NCI-H82 treated with DMSO at 0.1 percent for 48 hours (cell line): ENCODE measurements at regions not wholly inside any gene's neighbourhood (a gene's known extent, or its start where the extent isn't known, plus 50 kb on each side); places are given as distances from the start of the nearest gene placed in this dataset.

ENCODE experiments used
- DNase-seq: peaks from one replicate; lab custom pipeline; 2025; ENCODE audit not compliant: unreplicated experiment; lab: John Stamatoyannopoulos, UW

GRCh38 chr4:173859091-173859713 is 329.2 kb upstream of the HAND2 start:
- DNase-seq: no peak

GRCh38 chr4:173858471-173858870 is 328.4 kb upstream of the HAND2 start:
- DNase-seq: no peak

GRCh38 chr4:173857828-173858227 is 327.8 kb upstream of the HAND2 start:
- DNase-seq: no peak

GRCh38 chr4:173855015-173855414 is 325.0 kb upstream of the HAND2 start:
- no peak for DNase-seq

- DNase-seq: no peak
Observed at GRCh38 chr4:173852775-173853174, 322.7 kb upstream of the HAND2 start.

GRCh38 chr4:173845580-173845979 is 315.6 kb upstream of the HAND2 start:
- DNase-seq: no peak

GRCh38 chr4:173839865-173840264 is 309.8 kb upstream of the HAND2 start:
- DNase-seq: no peak

- DNase-seq: no peak
Observed at GRCh38 chr4:173837517-173837916, 307.5 kb upstream of the HAND2 start.

GRCh38 chr4:173835903-173836302 is 305.9 kb upstream of the HAND2 start:
- DNase-seq: no peak

- DNase-seq: no peak
Observed at GRCh38 chr4:173834151-173834550, 304.1 kb upstream of the HAND2 start.

- DNase-seq: no peak
Observed at GRCh38 chr4:173829565-173829964, 299.5 kb upstream of the HAND2 start.

GRCh38 chr4:173827707-173828106 is 297.7 kb upstream of the HAND2 start:
- no peak for DNase-seq

- DNase-seq: no peak
Observed at GRCh38 chr4:173821876-173822275, 291.8 kb upstream of the HAND2 start.

GRCh38 chr4:173821036-173821435 is 291.0 kb upstream of the HAND2 start:
- no peak for DNase-seq

GRCh38 chr4:173807347-173807746 is 277.3 kb upstream of the HAND2 start:
- no peak for DNase-seq

- no peak for DNase-seq
Observed at GRCh38 chr4:173805884-173806283, 275.9 kb upstream of the HAND2 start.

GRCh38 chr4:173802662-173803022 is 272.6 kb upstream of the HAND2 start:
- no peak for DNase-seq

- no peak for DNase-seq
Observed at GRCh38 chr4:173801876-173802661, 272.0 kb upstream of the HAND2 start.

- no peak for DNase-seq
Observed at GRCh38 chr4:173801361-173801760, 271.3 kb upstream of the HAND2 start.

GRCh38 chr4:173797296-173797695 is 267.3 kb upstream of the HAND2 start:
- DNase-seq: no peak

- DNase-seq: no peak
Observed at GRCh38 chr4:173794662-173795061, 264.6 kb upstream of the HAND2 start.

- no peak for DNase-seq
Observed at GRCh38 chr4:173793937-173794510, 264.0 kb upstream of the HAND2 start.
